ENCODE measurements at regions not wholly inside any gene's neighbourhood (a gene's known extent, or its start where the extent isn't known, plus 50 kb on each side); places are given as distances from the start of the nearest gene placed in this dataset.

DNA sequence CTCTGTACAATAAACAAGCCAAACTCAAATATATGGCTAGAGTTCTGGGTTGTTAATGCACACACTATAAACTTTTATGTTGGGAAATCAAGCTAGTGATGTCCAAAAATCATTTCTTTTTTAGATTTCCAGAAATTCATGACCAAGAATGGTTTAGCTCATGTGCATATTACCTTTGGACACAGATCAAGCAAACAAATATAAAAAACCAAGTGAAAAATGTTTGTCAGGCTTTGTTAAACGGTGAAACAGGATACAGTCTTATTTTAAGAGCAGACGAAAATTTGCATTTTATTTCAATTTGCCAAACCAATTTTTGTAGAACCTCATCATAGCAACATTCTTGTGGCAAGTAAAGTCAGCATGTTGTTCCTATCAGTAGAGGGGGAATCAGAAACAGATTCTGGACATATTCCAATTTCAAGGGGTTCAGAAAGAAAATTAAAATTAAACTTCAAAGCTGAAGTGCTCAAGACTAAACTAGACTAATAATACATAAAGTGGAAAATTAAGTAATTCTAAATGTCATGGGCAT, 413.6 kb downstream of the TRIML1 start:
- no peak for DNase-seq (ENCODE audit: low read depth in 3 of 3)

- no peak for DNase-seq (ENCODE audit: low read depth in 3 of 3)
Measured at GRCh38 chr4:188554413-188554812, 415.2 kb downstream of the TRIML1 start.

- no peak for DNase-seq (ENCODE audit: low read depth in 3 of 3)
Measured at GRCh38 chr4:188573104-188573503, 433.9 kb downstream of the TRIML1 start.

GRCh38 chr4:188578657-188579056, 439.4 kb downstream of the TRIML1 start:
- no peak for DNase-seq (ENCODE audit: low read depth in 3 of 3)

DNA sequence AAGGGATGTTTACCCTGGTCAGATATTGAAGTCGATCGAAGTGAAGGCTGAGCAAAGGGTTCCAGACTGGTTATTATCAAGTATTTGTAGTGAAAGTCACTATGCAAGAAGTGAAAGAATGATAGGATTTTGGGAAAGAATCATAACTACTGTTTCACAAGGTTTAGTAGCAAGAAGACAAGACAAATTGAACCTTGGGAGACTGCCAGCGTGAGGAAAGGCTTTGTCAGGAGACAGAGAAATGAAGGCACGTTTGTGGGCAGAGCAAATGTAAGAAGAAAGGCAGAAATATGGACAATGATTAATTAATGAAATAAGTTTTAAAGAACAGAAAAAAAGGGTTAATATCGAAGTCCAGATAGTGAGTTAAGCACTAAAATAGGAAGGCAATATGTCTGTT, 456.8 kb downstream of the TRIML1 start:
- DNase-seq (ENCODE audit: low read depth in 3 of 3), result no peak

DNA sequence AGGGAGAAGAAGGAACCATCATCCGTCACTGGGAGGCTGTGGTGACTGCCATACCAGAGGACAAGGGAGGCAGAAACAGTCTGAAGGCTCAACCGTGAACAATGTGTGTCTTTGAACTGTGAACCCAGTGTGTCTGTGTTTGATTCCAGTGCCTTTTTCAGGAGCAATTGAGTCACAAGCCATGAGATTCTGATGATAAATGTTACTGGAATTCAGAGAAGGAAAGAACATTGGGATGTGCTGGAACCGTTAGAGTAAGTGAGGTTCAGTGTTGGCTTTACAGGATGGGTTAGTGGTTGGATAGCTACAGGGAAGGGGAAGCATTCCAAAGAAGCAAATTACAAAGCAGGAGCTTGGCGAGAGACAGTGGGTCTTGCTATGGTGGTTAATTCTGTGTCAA, 464.4 kb downstream of the TRIML1 start:
- DNase-seq (ENCODE audit: low read depth in 3 of 3), result no peak

DNA sequence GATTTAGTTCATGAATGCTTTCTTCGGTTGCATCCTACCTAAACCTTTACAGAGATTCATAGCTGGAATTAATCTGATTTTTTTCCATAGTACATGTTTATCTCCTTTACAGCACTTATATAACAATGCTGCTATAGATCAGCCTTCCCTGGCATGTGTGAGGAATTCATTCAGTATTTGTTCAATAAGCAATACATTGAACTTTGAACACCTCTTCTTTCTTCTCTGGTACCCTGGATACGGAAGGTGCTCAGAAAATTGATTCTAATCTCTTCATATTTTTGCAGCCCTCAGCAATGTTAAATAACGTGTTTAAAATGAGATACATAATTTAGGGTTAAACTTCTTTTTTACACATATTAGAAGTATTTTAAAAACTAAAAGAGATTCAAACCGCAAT, 467.4 kb downstream of the TRIML1 start:
- no peak for DNase-seq (ENCODE audit: low read depth in 3 of 3)

DNA sequence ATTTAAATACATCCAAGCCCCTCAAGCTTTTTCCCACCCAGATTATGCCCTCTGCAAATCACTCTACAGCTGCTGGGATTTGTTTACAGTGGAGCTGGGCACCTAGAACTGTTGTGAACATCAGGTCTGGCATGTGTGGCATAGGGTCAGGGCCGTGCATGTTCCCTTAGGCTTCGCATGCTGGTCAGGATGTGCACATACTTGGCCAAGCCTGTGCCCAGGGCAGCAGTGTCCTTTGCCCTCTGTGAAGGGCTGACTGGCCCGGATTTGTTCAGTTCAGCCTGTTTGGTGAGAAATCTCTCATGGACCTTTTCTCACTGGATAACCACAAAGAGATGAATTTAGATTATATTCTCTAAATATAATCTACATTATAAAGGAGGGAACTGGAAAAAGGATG, 471.9 kb downstream of the TRIML1 start:
- no peak for DNase-seq (ENCODE audit: low read depth in 3 of 3)

DNA sequence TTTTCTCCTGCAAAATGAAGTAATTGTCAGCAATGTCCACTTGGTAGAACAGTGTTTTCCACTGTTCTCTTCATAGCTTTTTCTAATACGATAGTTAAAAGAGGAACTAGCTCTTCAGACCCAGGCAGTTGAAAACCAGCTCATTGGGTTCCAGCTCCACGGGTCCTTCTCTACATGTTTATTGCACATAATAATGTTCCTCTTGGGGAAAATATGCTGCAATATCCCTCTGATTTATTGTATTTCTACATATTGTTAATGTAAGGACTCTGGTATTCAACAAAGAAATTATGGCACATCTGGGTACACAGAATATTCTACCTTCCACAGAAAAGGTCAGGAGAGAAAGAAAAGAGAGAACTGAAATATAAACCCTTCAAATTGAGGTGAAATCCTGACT, 473.4 kb downstream of the TRIML1 start:
- DNase-seq (ENCODE audit: low read depth in 3 of 3), result no peak

GRCh38 chr4:188613976-188614375, 474.7 kb downstream of the TRIML1 start:
- no peak for DNase-seq (ENCODE audit: low read depth in 3 of 3)

GRCh38 chr4:188619456-188620149, 480.4 kb downstream of the TRIML1 start:
- DNase-seq (ENCODE audit: low read depth in 3 of 3), result no peak

- DNase-seq (ENCODE audit: low read depth in 3 of 3), result no peak
Measured at GRCh38 chr4:188620608-188621007, 481.4 kb downstream of the TRIML1 start.

- no peak for DNase-seq (ENCODE audit: low read depth in 3 of 3)
Measured at GRCh38 chr4:188623314-188623854, 484.1 kb downstream of the TRIML1 start.

- no peak for DNase-seq (ENCODE audit: low read depth in 3 of 3)
Measured at GRCh38 chr4:188624370-188624769, 485.1 kb downstream of the TRIML1 start.

- DNase-seq (ENCODE audit: low read depth in 3 of 3), result no peak
Measured at GRCh38 chr4:188627892-188628291, 488.7 kb downstream of the TRIML1 start.

DNA sequence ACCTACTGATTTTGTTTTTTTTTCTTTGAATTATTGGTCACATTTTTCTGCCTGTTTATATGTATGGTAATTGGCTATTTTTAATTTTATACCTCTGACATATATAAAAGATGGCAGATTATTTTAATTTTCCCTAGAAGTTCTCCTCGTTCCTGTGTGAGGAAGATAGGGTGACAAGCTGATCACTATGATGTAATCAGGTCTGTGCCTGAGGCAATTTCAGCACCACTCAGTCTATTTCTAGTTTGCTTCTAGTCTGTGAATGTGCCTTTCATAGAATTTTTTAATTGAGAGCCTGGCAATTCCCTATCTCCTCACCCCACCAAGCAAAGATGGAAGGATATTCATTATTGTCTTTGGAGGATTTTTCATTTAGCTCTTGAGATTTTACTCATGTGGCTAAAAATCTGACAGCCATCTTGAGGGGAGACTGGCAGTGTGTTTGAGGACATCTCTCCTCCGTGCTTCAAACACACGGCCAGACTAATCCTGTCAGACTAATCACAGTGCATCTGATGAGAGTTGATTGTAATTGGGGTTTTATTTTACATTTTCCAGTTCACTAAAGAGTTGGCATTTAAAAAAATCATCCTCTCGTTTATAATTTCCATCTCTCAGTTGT, 500.3 kb downstream of the TRIML1 start:
- no peak for DNase-seq (ENCODE audit: low read depth in 3 of 3)

DNA sequence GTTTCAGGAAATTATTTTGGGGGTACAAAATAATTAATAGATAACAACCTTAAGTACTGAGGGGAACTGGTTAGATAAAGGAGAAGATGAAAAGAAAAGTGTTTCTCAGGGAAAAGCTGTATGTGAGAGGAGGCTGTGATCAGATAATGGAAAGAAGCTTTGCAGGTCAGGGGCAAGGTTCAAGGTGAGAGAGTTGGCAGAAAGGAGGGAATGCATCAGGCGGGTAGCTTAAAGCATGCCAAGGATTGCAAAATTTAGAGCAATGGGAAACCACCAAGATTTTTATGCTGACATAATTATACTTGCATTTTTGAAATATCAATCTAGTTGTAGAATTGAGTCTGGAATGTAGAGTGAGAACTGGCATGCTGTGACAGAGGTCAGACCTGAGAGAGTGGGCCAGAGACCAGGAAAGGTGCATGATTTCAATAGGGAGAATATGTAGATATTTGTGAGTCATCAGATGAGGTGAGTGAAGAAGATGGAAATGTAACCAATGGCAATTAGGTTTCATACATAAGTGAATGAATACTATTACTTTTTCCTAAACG, 508.7 kb downstream of the TRIML1 start:
- no peak for DNase-seq (ENCODE audit: low read depth in 3 of 3)

DNA sequence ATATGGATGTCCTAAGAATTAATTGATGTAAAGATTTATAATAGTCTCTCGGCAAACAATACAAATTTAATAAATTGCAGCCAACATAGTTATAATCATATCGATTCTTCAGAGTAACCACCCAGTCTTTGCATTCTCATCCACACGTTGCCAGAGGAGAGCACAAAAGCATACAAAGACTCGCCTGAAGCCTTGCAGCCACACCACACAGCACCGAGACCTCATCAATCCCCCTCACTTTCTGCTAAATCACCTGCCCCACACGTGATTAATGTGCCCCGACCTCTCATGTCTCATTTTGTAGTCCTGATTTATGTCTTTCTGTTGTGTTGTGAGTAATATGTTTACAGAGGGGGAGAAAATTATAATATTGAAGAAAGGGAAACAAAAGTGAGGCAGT, 510.4 kb downstream of the TRIML1 start:
- DNase-seq (ENCODE audit: low read depth in 3 of 3), result no peak

- no peak for DNase-seq (ENCODE audit: low read depth in 3 of 3)
Measured at GRCh38 chr4:188650516-188650915, 511.3 kb downstream of the TRIML1 start.

GRCh38 chr4:188657365-188657764, 518.1 kb downstream of the TRIML1 start:
- DNase-seq (ENCODE audit: low read depth in 3 of 3), result no peak

DNA sequence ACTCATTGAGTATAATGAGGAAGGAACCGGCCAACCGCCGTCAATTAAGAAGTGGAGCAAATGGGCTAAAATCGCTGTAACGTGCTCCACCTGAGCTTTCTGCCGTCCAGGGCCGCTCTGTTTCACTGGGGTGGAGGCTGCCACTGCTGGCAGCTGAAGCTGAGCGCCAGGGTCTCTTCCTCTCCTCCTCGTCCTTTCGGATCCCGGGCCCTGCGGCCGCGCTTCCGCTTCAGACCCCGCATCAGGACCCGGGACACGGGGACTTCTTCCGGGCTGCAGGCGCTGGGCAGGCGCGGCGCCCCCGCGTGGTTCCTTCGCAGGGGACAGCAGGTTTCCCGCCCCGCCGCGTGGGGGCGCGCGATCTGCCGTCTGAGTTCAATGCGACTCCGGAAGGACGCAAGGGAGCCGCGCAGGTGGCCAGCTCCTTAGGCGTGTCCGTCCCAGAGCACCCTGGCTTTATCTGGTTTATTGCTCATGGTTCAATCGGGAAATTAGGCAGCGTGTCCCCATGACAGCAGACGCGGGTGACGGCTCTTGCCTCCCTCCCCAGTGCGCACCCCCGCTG, 519.8 kb downstream of the TRIML1 start:
- DNase-seq (ENCODE audit: low read depth in 3 of 3), result no peak

DNA sequence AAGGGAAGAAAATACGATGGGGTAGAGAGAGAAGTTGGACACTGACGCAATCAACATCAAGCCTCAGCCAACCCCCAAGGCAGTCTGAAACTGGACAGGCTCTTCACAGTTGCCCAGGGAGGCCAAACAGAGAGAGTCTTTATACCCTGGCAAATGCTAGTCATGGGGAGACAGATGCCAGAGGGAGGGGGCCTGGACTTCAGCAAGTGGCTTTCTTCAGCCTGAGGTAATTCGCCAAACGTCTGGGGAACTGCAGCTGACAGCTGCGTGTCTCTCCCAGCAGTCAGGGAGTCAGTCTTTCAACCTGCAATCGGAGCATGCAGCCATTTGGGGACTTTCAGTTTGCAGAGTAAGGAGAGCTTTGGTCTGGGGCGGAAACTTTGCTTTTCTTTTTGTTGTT, 521.6 kb downstream of the TRIML1 start:
- DNase-seq (ENCODE audit: low read depth in 3 of 3), result no peak

DNA sequence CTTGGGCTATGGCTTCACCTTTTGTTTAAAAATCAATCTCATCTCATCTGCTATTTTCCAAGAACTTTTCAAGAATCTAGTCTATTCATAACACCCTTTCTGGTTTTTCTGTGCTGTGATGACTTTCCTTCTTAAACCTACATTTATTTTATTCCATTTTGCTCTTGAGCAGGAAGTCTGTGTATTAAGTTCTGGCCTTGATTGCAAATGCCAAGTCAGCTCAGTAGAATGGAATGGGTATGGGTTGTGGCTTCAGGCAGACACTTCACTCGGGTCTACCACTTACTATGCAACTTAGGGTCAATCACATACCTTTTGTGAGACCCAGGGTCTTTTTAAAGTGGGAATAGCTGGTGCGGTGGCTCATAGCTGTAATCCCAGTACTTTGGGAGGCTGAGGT, 522.3 kb downstream of the TRIML1 start:
- no peak for DNase-seq (ENCODE audit: low read depth in 3 of 3)

Data from stimulated activated CD4-positive, alpha-beta T cell treated with anti-CD3 and anti-CD28 coated beads, TNF-alpha, amount 100 ng/mL, for 48 hours (primary cell).